Astrocyte of the spinal cord (primary cell): ENCODE measurements at regions not wholly inside any gene's neighbourhood (a gene's known extent, or its start where the extent isn't known, plus 50 kb on each side); places are given as distances from the start of the nearest gene placed in this dataset.
"Not testable (repeated sequence)": the region's sequence is repeated elsewhere in the genome, so short reads cannot be mapped to it uniquely, and the experiment has no call there.

Experiments used
- DNase-seq: peaks from one replicate; pipeline ENCODE4 v3.0.0; 2011; ENCODE audit warnings: low read depth, low spot score
- H3K4me3 ChIP-seq: 2 replicates; pipeline ENCODE4 v1.5.1; 2011; ENCODE audit warnings: low read depth, mild to moderate bottlenecking, low read length, moderate library complexity
- CTCF ChIP-seq: IDR thresholded peaks from 2 replicates; pipeline ENCODE4 v1.5.1; 2012; ENCODE audit warnings: low read depth, mild to moderate bottlenecking, low read length, inconsistent platforms
- in situ Hi-C: cut with HindIII; loops from 2 replicates; pipeline ENCODE4 v1.10.0; 2017; ENCODE audit warnings: low sequenced_read_pairs

GRCh38 chr17:64742326-64742725 lies 80.2 kb upstream of the SMURF2 start:
- H3K4me3 ChIP-seq: no peak overlapping the region
- in situ Hi-C loops: no loop called here
- TF ChIP-seq CTCF: no peak
- DNase-seq: no peak

DNA sequence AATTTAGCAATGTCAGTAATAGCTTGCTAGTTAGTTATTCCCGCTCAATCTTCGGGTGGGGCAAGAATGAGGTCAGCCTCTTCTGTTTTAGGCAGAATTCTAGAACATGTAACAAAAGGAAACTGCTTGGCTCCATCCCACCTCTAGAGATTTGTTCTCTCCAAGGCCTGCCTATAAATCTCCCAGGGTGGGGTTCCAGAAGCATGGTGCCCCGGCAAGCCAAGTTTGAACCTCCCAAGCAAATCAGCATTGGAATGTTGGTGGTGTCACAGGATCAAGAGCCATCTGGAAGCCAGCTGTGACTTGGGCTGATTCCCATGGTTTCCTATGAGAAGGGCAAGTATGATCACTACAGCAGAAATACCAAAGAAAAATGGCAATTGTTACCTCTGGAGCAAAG lies 79.8 kb upstream of the SMURF2 start:
- DNase-seq: peak; percentile 37
- H3K4me3 ChIP-seq, in situ Hi-C loops: not testable (repeated sequence)

- H3K4me3 ChIP-seq: no peak overlapping the region
- DNase-seq: peak; percentile 74
- no peak for TF ChIP-seq CTCF
Observed at GRCh38 chr17:64741038-64741641, 79.0 kb upstream of the SMURF2 start.

DNA sequence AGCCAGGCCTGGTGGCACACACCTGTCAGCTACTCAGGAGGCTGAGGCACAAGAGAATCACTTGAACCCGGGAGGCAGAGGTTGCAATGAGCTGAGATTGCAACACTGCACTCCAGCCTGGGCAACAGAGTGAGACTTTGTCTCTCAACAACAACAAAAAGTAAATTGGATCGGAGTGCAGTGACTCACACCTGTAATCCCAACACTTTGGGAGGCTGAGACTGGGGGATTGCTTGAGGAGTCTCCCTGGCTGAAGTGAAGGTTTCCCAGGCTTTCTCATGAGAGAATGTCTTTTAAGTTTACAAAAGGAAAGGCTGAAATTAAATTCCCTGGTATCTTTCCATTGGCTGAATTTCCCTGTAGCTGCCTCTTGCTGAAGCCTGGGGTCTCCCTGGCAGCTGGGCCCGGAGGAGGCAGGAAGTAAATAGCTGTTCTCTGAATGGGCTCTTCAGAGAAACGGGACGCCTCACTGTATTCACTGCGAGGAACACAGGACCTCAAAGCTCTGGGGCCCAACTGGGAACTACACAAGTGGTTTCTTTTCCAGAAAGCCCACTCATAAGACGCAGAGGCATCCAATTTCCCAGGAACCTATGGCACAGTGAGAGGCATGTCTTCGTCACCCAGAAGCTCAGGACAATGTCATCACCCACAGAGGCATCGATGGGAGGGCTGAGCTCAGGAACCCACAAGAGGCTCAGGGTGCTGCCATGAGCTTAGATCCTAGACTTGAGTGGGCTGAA lies 77.4 kb upstream of the SMURF2 start:
- DNase-seq: peak; percentile 55
- no peak for TF ChIP-seq CTCF
- in situ Hi-C loops: no loop called here
- H3K4me3 ChIP-seq: no peak overlapping the region

More at GRCh38 chr17:64741038-64741641, 79.0 kb upstream of the SMURF2 start:
- in situ Hi-C loops: no loop called here

DNA sequence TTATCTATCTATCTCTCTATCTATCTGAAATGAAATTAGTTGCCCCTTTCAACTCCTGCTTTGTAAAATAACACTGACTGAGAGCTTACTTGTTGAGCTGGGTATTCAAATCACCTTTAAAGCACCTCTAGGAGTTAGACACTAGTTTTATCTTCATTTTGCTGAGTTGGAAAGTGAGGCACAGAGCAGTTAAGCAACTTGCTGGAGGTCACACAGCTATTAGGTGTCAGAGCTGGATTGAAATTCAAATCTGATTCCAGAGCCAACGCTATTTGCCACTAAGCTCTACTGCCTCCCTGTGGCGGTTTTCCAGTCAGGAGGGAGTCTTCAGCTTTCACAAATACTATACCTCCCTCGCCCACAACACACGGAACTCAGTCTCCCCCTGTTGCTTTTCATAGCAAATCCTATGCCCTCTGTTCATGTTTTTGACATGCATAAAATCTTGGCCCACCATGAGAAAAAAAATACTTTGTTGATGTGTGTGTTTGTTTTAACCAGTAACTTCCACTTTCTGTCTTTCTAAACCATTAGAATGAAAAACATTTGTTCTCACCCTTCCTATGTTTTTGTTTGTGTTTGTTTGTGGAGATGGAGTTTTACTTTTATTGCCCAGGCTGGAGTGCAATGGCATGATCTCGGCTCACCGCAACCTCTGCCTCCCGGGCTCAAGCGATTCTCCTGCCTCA lies 74.8 kb upstream of the SMURF2 start:
- peak; percentile 62 for DNase-seq
- no peak overlapping the region for H3K4me3 ChIP-seq
- TF ChIP-seq CTCF: peak; percentile 65
- in situ Hi-C loops: no loop called here

GRCh38 chr17:64732336-64733006 lies 70.4 kb upstream of the SMURF2 start:
- in situ Hi-C loops: no loop called here
- DNase-seq: peak; percentile 85

DNA sequence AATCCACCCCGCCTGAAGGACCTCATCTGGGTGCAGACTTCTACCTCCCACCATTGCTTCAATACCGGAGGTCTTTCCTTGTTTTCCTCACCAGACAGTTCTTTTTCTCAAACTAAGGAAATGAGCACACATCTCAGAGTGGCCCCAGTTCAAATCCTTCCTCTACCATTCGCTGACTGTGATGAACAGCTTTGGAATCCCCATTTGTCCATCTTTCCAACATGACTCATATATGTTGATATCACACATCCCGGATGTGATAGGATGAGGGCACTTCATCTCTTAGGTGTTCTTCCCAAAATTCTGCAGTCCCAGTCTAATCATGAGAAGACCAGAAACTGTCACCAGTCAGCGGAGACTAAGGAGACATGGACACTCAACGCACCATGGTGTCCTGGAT lies 67.9 kb upstream of the SMURF2 start:
- DNase-seq: not testable (repeated sequence)

More at GRCh38 chr17:64732336-64733006, 70.4 kb upstream of the SMURF2 start:
- no peak overlapping the region for H3K4me3 ChIP-seq
- no peak for TF ChIP-seq CTCF

More for the DNA sequence above, 67.9 kb upstream of the SMURF2 start:
- in situ Hi-C loops, H3K4me3 ChIP-seq: not testable (repeated sequence)
